Fibroblast of lung (primary cell): ENCODE measurements at regions not wholly inside any gene's neighbourhood (a gene's known extent, or its start where the extent isn't known, plus 50 kb on each side); places are given as distances from the start of the nearest gene placed in this dataset.

ENCODE experiments used
- DNase-seq, 2 donors: peaks; one replicate each; pipeline versions ENCODE4 v3.0.0 to v3.0.0-alpha.2; 2010; ENCODE audit warnings: low read depth in 2 of 2
- H2AFZ ChIP-seq: 2 replicates; pipeline ENCODE4 v1.5.1; 2012; ENCODE audit warnings: low read length, control low read depth, inconsistent platforms
- H3K27ac ChIP-seq: 2 replicates; pipeline ENCODE4 v1.5.1; 2011; ENCODE audit warnings: low read length, control low read depth; ENCODE audit not compliant: insufficient read depth
- H3K27me3 ChIP-seq: 2 replicates; pipeline ENCODE4 v1.5.1; 2011; ENCODE audit warnings: mild to moderate bottlenecking, low read length; ENCODE audit not compliant: control insufficient read depth, insufficient read depth
- H3K36me3 ChIP-seq: 2 replicates; pipeline ENCODE4 v1.5.1; 2011; ENCODE audit warnings: low read length; ENCODE audit not compliant: control insufficient read depth, insufficient read depth
- H3K4me1 ChIP-seq: 2 replicates; pipeline ENCODE4 v1.5.1; 2011; ENCODE audit warnings: low read length; ENCODE audit not compliant: control insufficient read depth, insufficient read depth; ENCODE audit errors: extremely low read depth
- H3K4me2 ChIP-seq: 2 replicates; pipeline ENCODE4 v1.5.1; 2011; ENCODE audit warnings: low read length, control low read depth; ENCODE audit not compliant: insufficient read depth; ENCODE audit errors: extremely low read depth
- H3K4me3 ChIP-seq, 4 experiments: fragments of 200-600 bp in 1 of 4; sonication (generic) in 1 of 4; replicated peaks in 1 of 4; 2 replicates each; pipeline ENCODE4 v1.5.1; 2011 to 2016; ENCODE audit warnings: low read length in 4 of 4, low read depth in 3 of 4, mild to moderate bottlenecking in 3 of 4, control low read depth in 2 of 4, inconsistent platforms in 1 of 4, mixed read lengths in 1 of 4; ENCODE audit not compliant: insufficient read depth in 1 of 4; ENCODE audit errors: control extremely low read depth in 1 of 4
- H3K79me2 ChIP-seq: 2 replicates; pipeline ENCODE4 v1.5.1; 2012; ENCODE audit warnings: mild to moderate bottlenecking, low read length, inconsistent platforms; ENCODE audit not compliant: control insufficient read depth, insufficient read depth
- H3K9ac ChIP-seq: 2 replicates; pipeline ENCODE4 v1.5.1; 2011; ENCODE audit warnings: mild to moderate bottlenecking, low read length, control low read depth; ENCODE audit not compliant: insufficient read depth
- H3K9me3 ChIP-seq: 2 replicates; pipeline ENCODE4 v1.5.1; 2012; ENCODE audit warnings: low read depth, low read length; ENCODE audit not compliant: control insufficient read depth, insufficient read depth
- H4K20me1 ChIP-seq: 2 replicates; pipeline ENCODE4 v1.5.1; 2011; ENCODE audit warnings: low read length; ENCODE audit not compliant: control insufficient read depth, insufficient read depth; ENCODE audit errors: extremely low read depth
- CTCF ChIP-seq, 2 donors: IDR thresholded peaks in 1 of 2; conservative IDR thresholded peaks in 1 of 2; 1 replicate in 1 of 2; 2 replicates in 1 of 2; pipeline ENCODE4 v1.5.1; 2011 to 2012; ENCODE audit warnings: low read length in 2 of 2, control low read depth in 1 of 2, inconsistent platforms in 1 of 2, low read depth in 1 of 2, mild to moderate bottlenecking in 1 of 2
- EZH2 ChIP-seq: IDR thresholded peaks from 2 replicates; pipeline ENCODE4 v1.5.1; 2012; ENCODE audit warnings: low read length, control low read depth, mild to moderate bottlenecking; ENCODE audit errors: missing control alignments

GRCh38 chr4:26034849-26035248 is 120.8 kb downstream of the SMIM20 start:
- Histone ChIP-seq H3K9ac (no peak overlapping the region), H3K36me3 (no peaks in the 10 kb centered on the region), H3K27ac (no peak overlapping the region), H3K4me3 (no peak overlapping the region), H3K4me1 (peaks cover 22% of the 10 kb centered on the region), H3K79me2 (no peaks in the 10 kb centered on the region), H4K20me1 (no peaks in the 10 kb centered on the region), H2AFZ (no peak overlapping the region), H3K4me2 (no peak overlapping the region), H3K27me3 (no peaks in the 10 kb centered on the region), H3K9me3 (no peaks in the 10 kb centered on the region)
- DNase-seq, result no peak
- TF ChIP-seq EZH2 (no peak), CTCF (conservative IDR thresholded peaks at IDR 0.05 in 1 of 2, IDR thresholded peaks at IDR 0.05 in 1 of 2; ENCODE audit: low read depth in 1 of 2, low read length in 2 of 2) (no peak)

DNA sequence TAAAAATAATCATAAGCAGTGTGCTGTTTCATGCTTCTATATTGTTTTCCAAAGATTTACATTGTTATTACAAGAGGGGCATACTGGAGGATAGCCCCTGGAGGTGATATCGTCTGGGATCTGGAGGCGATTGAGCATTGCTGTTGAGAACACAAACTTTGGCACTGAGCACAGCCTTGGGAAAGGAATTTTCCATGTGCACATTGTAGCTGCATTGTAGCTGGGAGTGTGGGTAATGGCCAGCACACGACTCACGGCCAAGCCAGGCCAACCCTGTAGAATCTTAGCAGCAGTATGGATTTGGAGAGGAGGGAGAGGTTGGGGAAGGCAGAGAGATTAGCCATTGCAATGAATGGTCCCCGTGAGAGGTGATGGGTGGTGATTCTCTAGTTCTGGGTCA is 121.9 kb downstream of the SMIM20 start:
- H3K9ac ChIP-seq, result no peak overlapping the region
- H3K4me1 ChIP-seq, result peaks cover 22% of the 10 kb centered on the region
- no peaks in the 10 kb centered on the region for H3K79me2 ChIP-seq
- H3K4me2 ChIP-seq, result no peak overlapping the region
- no peak for DNase-seq
- H3K4me3 ChIP-seq, result no peak overlapping the region
- TF ChIP-seq EZH2 (no peak), CTCF (conservative IDR thresholded peaks at IDR 0.05 in 1 of 2, IDR thresholded peaks at IDR 0.05 in 1 of 2; ENCODE audit: low read depth in 1 of 2, low read length in 2 of 2) (no peak)
- no peaks in the 10 kb centered on the region for H3K9me3 ChIP-seq
- no peaks in the 10 kb centered on the region for H4K20me1 ChIP-seq
- H2AFZ ChIP-seq, result no peak overlapping the region
- H3K27ac ChIP-seq, result no peak overlapping the region
- H3K36me3 ChIP-seq, result no peaks in the 10 kb centered on the region
- no peaks in the 10 kb centered on the region for H3K27me3 ChIP-seq

DNA sequence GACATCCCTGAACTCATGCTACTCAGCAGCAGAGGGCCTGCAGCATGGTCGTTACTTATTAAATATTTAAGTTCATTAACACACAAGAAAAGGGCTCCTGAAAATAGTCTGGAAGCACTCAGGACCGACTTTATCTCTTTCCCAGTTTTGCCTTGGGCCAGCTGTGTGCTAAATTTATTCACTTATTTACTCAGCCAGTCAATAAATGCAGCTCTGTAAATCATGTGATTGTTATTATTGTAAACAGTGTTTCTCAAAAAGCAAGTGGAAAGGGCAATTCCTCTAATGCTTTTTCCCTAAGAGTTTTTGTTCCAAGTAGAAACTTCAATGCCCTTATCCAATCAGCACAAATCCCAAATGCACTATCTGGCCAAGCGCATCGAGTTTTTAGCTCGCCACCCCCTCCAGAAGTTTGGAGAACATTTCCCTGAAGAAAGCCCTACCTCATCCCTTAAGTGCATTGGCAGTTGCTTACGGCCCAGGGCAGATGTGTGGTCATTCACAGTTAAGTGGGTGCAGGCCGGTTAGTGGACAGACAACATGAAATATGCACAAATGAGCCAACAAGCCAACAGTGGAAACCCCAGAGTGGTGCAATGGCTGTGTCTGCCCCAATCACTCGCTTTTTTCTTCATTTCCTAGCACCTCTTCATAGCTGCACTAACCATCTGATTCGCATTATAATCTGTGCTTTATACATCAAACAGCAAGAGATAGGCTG is 125.8 kb downstream of the SMIM20 start:
- Histone ChIP-seq H3K4me3 (no peak overlapping the region), H3K4me2 (peak overlapping the region; percentile 27), H3K4me1 (peaks cover 5% of the 10 kb centered on the region), H3K79me2 (no peaks in the 10 kb centered on the region), H3K27ac (no peak overlapping the region), H2AFZ (peak overlapping the region; percentile 33), H3K36me3 (no peaks in the 10 kb centered on the region), H3K9me3 (no peaks in the 10 kb centered on the region), H3K9ac (no peak overlapping the region), H4K20me1 (no peaks in the 10 kb centered on the region), H3K27me3 (no peaks in the 10 kb centered on the region)
- DNase-seq, result no peak
- TF ChIP-seq CTCF (conservative IDR thresholded peaks at IDR 0.05 in 1 of 2, IDR thresholded peaks at IDR 0.05 in 1 of 2; ENCODE audit: low read depth in 1 of 2, low read length in 2 of 2), result no peak
- TF ChIP-seq EZH2, result no peak
